ENCODE measurements at regions not wholly inside any gene's neighbourhood (a gene's known extent, or its start where the extent isn't known, plus 50 kb on each side); places are given as distances from the start of the nearest gene placed in this dataset.

DNA sequence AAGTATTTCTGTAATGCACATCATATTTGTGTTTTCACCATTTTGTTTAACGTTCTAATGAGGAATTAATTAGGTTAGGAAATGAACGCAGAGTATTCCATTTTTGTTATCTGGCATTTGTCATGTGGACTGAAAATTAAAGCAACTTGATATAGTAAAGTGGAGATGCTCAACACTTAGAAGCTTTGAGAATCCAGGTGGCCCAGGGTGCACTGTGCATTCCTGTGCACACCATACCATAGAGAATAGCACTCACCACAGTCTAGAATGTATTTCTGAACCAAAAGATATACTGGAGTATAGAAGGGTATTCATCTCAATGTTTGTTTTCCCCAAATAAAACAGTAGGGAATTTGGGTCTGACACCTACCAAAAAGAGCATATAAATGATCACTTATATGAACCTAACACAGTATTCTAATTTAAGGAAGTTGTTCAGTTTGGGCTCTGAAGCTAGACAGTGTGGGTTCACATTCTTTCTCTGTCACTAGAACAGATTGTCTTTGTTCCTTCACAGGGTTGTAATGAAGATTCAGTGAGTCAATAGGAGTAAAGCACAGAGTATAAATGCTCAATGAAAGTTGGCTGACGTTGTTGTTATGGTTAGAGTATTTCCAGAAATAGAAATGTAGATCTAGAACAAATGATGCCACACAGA is 125.6 kb upstream of the DMRT1 start:
- TF ChIP-seq, protein P1, sequence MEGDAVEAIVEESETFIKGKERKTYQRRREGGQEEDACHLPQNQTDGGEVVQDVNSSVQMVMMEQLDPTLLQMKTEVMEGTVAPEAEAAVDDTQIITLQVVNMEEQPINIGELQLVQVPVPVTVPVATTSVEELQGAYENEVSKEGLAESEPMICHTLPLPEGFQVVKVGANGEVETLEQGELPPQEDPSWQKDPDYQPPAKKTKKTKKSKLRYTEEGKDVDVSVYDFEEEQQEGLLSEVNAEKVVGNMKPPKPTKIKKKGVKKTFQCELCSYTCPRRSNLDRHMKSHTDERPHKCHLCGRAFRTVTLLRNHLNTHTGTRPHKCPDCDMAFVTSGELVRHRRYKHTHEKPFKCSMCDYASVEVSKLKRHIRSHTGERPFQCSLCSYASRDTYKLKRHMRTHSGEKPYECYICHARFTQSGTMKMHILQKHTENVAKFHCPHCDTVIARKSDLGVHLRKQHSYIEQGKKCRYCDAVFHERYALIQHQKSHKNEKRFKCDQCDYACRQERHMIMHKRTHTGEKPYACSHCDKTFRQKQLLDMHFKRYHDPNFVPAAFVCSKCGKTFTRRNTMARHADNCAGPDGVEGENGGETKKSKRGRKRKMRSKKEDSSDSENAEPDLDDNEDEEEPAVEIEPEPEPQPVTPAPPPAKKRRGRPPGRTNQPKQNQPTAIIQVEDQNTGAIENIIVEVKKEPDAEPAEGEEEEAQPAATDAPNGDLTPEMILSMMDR (conservative IDR thresholded peaks at IDR 0.05 in 1 of 2, IDR thresholded peaks at IDR 0.05 in 1 of 2; ENCODE audit: low read depth in 1 of 2, low read length in 2 of 2), result no peak
- no peak for TF ChIP-seq EZH2 (IDR thresholded peaks at IDR 0.05; ENCODE audit: low read length, missing control alignments)

Measured in fibroblast of lung (primary cell).